Ishikawa (cell line): ENCODE measurements at regions not wholly inside any gene's neighbourhood (a gene's known extent, or its start where the extent isn't known, plus 50 kb on each side); places are given as distances from the start of the nearest gene placed in this dataset.

Experiments
- CREB1 ChIP-seq: IDR thresholded peaks from 2 replicates; pipeline ENCODE4 v1.6.1; 2012; ENCODE audit warnings: low read depth
- EGR1 ChIP-seq: IDR thresholded peaks from 2 replicates; pipeline ENCODE4 v1.6.1; 2012
- EP300 ChIP-seq: IDR thresholded peaks from 2 replicates; pipeline ENCODE4 v1.6.1; 2012; ENCODE audit warnings: borderline replicate concordance
- FOXM1 ChIP-seq: IDR thresholded peaks from 2 replicates; pipeline ENCODE4 v1.6.1; 2012; ENCODE audit warnings: low read depth, borderline replicate concordance
- NFIC ChIP-seq: IDR thresholded peaks from 2 replicates; pipeline ENCODE4 v1.6.1; 2012
- YY1 ChIP-seq: IDR thresholded peaks from 2 replicates; pipeline ENCODE4 v1.6.1; 2012; ENCODE audit warnings: low read depth
- TF ChIP-seq, protein P1 (sequence below): IDR thresholded peaks from 2 replicates; pipeline ENCODE4 v1.6.1; 2012; ENCODE audit warnings: low read depth, mild to moderate bottlenecking

DNA sequence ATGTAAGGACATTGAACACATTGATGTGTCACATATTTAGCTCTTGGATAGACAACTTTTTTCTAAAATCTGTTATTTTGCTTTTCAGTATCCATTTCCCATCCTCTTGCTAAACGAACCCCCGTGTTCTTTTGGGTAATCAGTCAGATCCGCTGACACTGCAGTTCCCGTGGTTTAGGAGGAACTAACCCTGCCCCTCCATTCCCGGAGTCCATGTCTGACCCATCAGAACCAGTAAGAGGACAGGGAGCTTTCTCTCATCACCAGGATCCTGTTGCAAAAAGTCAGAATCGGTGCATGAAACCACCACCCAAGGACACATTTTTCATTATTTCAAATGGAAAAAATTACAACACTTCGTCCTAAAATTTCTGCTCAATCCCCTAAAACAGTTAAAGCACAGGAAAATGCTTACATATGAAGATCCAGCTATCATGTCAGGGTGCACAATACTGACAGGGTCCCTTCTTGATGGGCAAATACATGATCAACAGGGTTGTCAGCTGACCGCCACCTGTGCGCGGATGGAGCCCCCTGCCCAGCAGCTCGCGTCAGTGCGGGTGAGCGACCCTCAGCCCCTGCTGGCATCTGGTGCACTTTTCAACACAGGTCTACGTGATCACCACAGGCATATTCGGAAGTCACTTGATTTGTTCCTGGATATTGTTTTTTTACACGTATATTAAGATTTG lies 276.8 kb downstream of the ADGRD1 start:
- no peak for TF ChIP-seq YY1
- TF ChIP-seq EGR1: no peak
- TF ChIP-seq CREB1: no peak
- TF ChIP-seq FOXM1: no peak
- TF ChIP-seq EP300: no peak
- TF ChIP-seq NFIC: no peak
- TF ChIP-seq, protein P1, sequence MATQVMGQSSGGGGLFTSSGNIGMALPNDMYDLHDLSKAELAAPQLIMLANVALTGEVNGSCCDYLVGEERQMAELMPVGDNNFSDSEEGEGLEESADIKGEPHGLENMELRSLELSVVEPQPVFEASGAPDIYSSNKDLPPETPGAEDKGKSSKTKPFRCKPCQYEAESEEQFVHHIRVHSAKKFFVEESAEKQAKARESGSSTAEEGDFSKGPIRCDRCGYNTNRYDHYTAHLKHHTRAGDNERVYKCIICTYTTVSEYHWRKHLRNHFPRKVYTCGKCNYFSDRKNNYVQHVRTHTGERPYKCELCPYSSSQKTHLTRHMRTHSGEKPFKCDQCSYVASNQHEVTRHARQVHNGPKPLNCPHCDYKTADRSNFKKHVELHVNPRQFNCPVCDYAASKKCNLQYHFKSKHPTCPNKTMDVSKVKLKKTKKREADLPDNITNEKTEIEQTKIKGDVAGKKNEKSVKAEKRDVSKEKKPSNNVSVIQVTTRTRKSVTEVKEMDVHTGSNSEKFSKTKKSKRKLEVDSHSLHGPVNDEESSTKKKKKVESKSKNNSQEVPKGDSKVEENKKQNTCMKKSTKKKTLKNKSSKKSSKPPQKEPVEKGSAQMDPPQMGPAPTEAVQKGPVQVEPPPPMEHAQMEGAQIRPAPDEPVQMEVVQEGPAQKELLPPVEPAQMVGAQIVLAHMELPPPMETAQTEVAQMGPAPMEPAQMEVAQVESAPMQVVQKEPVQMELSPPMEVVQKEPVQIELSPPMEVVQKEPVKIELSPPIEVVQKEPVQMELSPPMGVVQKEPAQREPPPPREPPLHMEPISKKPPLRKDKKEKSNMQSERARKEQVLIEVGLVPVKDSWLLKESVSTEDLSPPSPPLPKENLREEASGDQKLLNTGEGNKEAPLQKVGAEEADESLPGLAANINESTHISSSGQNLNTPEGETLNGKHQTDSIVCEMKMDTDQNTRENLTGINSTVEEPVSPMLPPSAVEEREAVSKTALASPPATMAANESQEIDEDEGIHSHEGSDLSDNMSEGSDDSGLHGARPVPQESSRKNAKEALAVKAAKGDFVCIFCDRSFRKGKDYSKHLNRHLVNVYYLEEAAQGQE: no peak
